Natural killer cell treated with Interleukin-12 subunit alpha and Interleukin-12 subunit beta and Interleukin-15 and Interleukin-18, amount 100 ng/mL, for 72 hours (primary cell): ENCODE measurements at regions not wholly inside any gene's neighbourhood (a gene's known extent, or its start where the extent isn't known, plus 50 kb on each side); places are given as distances from the start of the nearest gene placed in this dataset.
"Not testable (repeated sequence)": the region's sequence is repeated elsewhere in the genome, so short reads cannot be mapped to it uniquely, and the experiment has no call there.

Experiments used
- ATAC-seq, 2 donors: fragments of 150-1000 bp; cut with Tn5 transposase in 1 of 2; sonication (Bioruptor Pico), chemical (Tn5 transposase) in 1 of 2; 2 replicates each; pipeline ENCODE4 v1.10.0; 2021
- DNase-seq: peaks from one replicate; pipeline ENCODE4 v3.0.0; 2022; ENCODE audit warnings: low spot score
- H3K27ac Mint-ChIP-seq, 2 donors: 1 replicate in 1 of 2; 2 replicates in 1 of 2; pipeline ENCODE4 v1.8.0; 2022; ENCODE audit warnings: mixed read lengths in 2 of 2, mild to moderate bottlenecking in 1 of 2, moderate library complexity in 1 of 2
- H3K27me3 Mint-ChIP-seq, 2 donors: 1 replicate in 1 of 2; 2 replicates in 1 of 2; pipeline ENCODE4 v1.8.0; 2022; ENCODE audit warnings: mixed read lengths in 2 of 2
- H3K36me3 Mint-ChIP-seq: one replicate; pipeline ENCODE4 v1.8.0; 2022; ENCODE audit warnings: mixed read lengths
- H3K4me1 Mint-ChIP-seq, 2 donors: 1 replicate in 1 of 2; 2 replicates in 1 of 2; pipeline ENCODE4 v1.8.0; 2022; ENCODE audit warnings: low read depth in 2 of 2, mixed read lengths in 2 of 2, mild to moderate bottlenecking in 1 of 2
- H3K4me3 Mint-ChIP-seq: one replicate; pipeline ENCODE4 v1.8.0; 2022; ENCODE audit warnings: mixed read lengths
- H3K9me3 Mint-ChIP-seq: 2 replicates; pipeline ENCODE4 v1.8.0; 2022; ENCODE audit warnings: mixed read lengths

DNA sequence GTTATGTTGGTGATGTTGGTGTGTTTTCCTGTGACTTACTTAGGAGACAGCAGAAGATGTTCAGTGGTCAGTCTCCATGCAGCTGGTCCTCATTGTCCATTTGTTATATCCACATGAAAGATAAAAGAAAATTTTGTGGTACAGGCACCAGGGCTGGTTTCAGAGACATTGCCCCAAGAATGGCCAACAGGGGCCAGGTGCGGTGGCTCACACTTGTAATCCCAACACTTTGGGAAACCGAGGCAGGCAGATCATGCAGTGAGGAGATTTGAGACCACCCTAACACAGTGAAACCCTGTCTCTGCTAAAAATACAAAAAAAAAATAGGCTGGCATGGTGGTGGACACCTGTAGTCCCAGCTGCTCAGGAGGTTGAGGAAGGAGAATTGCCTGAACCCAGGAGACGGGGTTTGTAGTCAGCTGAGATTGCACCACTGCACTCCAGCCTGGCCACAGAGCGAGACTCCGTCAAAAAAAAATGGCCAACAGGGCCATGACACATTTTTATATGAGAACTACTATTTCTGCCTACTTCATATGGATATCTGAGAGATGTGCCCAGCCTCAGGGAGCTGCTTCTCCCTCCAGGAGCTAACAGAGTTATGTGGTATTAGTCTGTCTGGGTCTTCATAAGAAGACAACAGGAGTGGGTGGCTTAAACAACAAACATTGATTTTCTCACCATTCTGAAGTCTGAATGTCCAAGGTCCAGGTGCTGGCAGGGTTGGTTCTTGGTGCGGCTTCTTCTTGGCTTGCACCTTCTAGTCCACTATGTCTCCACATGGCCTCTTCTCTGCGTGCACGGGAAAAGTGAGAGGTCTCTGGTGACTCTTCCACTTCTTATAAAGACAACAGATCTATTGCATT, 821.7 kb downstream of the TMEM121 start:
- no peaks in the 10 kb centered on the region for H3K36me3 Mint-ChIP-seq
- H3K4me3 Mint-ChIP-seq: no peak overlapping the region
- peaks cover 0 to 5% of the 10 kb centered on the region in 2 donors for H3K4me1 Mint-ChIP-seq
- no peak for ATAC-seq
- no peak for DNase-seq
- H3K27ac Mint-ChIP-seq: no peak overlapping the region
- H3K27me3 Mint-ChIP-seq: peaks cover 10 to 22% of the 10 kb centered on the region in 2 donors
- H3K9me3 Mint-ChIP-seq: no peaks in the 10 kb centered on the region

DNA sequence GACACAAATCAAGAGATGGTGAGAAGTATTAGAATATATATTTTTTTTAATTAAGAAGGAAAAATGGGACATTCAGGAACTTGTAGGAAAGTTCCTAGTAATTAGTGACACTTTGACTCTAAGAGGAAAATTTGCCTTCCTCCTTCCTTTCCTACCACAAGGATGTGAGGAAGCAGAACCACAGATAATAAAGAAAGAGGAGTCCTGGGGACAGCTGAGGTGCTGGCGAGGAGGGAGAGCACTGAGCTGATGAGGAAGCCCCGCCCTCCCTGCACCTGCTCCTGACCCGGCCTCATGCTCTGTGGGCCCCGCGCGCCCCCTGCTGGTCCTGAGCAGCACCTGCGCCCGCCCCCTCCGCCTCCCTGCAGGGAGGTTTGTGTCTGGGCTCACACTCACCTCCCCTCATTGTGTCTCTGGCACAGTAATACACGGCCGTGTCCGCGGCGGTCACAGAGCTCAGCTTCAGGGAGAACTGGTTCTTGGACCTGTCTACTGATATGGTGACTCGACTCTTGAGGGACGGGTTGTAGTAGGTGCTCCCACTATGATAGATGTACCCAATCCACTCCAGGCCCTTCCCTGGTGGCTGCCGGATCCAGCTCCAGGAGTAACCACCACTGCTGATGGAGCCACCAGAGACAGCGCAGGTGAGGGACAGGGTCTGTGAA, 822.6 kb downstream of the TMEM121 start:
- DNase-seq (peak; percentile 79), ATAC-seq (peak in 1 of 2 donors; percentile 56)
- not testable (repeated sequence) for H3K4me3 Mint-ChIP-seq, H3K27ac Mint-ChIP-seq, H3K36me3 Mint-ChIP-seq, H3K4me1 Mint-ChIP-seq, H3K9me3 Mint-ChIP-seq
- H3K27me3 Mint-ChIP-seq: peaks cover 10 to 22% of the 10 kb centered on the region in 2 donors

DNA sequence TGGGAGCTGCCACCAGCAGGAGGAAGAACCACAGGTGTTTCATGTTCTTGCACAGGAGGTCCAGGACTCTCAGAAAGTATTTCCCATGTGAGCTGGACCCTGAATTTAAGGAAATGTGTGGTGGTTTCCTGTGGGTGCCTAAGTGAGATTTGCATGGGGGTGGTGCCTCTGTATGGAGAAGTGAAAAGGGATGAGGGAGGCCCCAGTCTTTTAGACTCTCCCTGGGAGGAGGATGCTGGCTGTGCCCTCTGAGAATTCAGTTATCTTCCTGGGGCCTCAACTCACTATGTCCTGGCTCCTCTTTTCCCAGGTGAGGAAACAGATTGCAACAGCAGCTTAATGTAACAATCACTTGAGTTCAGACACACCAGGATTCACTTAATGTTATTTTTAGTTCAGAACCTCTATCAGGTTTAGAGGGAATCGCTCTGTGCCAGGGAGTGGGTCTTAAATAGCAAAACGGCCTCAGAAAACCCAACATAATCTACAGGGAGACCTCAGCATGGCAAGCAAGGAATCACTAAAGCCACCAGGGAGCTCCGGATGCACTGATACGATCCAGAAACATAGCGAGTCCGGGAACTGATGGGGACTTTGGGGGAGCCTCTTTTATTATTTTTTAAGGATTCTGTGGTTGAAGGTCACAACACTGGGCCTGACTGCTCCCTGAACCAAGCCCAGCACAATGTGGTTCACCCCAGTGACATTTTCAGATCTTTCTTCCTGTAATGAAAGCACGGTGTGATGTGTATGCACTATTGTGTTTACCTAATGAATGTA, 823.5 kb downstream of the TMEM121 start:
- H3K9me3 Mint-ChIP-seq, H3K4me3 Mint-ChIP-seq, ATAC-seq, H3K4me1 Mint-ChIP-seq, DNase-seq, H3K27ac Mint-ChIP-seq, H3K36me3 Mint-ChIP-seq: not testable (repeated sequence)
- H3K27me3 Mint-ChIP-seq: peaks cover 10 to 26% of the 10 kb centered on the region in 2 donors

DNA sequence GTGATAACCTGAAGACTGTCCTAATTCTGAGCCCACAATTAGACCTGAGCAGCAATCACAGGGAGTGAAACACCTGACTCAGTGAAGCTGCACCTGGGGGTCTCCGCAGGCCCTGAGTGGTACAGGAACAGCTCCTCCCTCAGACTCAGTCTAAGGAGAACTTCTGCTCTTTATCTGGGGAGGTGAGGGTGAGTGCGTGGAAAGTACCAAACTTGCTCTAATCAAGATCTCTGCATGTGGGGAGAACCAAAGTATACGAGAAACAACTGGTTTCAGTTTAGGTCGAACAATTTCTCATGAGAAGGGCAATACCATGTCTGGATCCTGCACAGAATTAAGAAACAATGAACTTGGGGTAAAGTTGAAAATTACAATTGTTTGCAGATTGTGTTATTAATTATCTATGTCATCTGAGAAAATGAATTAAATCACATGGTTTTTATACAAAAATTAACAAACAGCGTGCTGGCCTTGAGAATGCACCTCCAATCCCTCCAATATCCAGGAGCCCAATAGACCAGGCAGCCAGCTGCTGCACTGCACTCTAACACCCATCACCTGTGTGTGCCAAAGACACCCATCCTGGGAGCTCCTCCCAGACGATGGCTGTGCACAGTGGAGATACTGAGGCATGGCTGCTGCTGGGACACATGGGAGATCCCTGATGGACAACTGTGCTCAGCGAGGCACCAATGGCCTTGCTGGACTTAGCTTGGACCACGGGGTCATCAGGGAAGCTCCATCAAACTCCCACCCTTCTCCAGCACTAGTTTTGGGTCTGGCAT, 828.8 kb downstream of the TMEM121 start:
- H3K36me3 Mint-ChIP-seq, H3K4me3 Mint-ChIP-seq, H3K9me3 Mint-ChIP-seq, ATAC-seq, H3K4me1 Mint-ChIP-seq, DNase-seq, H3K27ac Mint-ChIP-seq: not testable (repeated sequence)
- peaks cover 0 to 25% of the 10 kb centered on the region in 2 donors for H3K27me3 Mint-ChIP-seq

DNA sequence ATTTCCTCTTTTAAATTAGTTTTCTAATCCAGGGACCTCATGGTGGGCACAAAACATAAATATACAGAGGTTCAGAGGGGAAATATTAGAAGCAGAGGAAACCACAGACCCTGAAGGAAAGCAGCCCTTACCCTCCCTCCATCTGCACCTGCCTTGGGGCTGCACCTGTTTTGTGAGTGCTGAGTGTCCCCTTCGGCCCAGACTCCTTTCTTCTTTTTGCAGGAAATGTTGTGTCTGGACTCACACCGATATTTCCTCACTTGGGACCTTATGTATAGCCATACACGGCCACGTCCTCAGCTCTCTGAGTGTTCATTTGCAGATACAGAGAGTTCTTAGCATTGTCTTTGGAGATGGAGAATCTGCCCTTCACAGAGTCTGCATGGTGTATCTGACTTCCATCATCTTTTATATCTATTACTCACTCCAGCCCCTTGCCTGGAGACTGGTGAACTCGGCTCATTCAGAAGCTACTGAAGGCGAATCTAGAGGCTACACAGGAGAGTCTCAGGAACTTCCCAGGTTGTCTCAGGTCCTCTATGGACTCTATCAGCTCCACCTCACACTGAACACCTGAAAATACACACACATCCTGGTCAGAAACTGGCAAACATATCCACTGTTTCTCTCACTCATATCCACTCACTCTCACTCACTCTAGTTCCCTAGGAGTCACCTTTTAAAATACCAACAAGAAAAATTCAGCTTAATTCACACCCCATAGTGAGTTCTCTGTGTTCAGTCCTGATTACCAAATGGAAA, 829.7 kb downstream of the TMEM121 start:
- not testable (repeated sequence) for H3K4me1 Mint-ChIP-seq, H3K4me3 Mint-ChIP-seq, DNase-seq, H3K27ac Mint-ChIP-seq, H3K9me3 Mint-ChIP-seq, H3K36me3 Mint-ChIP-seq
- peak in 1 of 2 donors; percentile 43 for ATAC-seq
- H3K27me3 Mint-ChIP-seq: peaks cover 3 to 24% of the 10 kb centered on the region in 2 donors

DNA sequence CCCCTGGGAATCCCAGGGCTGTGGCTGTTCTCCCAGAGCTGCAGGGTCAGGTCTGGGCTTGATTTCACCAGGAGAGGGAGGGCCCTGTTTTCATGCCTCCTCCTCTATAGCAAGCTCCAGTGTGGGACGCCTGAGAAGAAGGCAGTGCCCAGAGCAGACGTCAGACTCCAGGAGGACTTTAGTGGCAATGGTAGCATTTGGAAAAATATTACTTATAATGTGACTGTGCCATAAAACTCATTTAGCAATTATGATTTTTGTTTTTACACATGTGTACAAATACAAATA, 830.2 kb downstream of the TMEM121 start:
- H3K27me3 Mint-ChIP-seq: peaks cover 6 to 23% of the 10 kb centered on the region in 2 donors
- not testable (repeated sequence) for DNase-seq, H3K36me3 Mint-ChIP-seq, H3K4me3 Mint-ChIP-seq, H3K9me3 Mint-ChIP-seq, H3K27ac Mint-ChIP-seq, H3K4me1 Mint-ChIP-seq
- peak in 1 of 2 donors; percentile 64 for ATAC-seq

DNA sequence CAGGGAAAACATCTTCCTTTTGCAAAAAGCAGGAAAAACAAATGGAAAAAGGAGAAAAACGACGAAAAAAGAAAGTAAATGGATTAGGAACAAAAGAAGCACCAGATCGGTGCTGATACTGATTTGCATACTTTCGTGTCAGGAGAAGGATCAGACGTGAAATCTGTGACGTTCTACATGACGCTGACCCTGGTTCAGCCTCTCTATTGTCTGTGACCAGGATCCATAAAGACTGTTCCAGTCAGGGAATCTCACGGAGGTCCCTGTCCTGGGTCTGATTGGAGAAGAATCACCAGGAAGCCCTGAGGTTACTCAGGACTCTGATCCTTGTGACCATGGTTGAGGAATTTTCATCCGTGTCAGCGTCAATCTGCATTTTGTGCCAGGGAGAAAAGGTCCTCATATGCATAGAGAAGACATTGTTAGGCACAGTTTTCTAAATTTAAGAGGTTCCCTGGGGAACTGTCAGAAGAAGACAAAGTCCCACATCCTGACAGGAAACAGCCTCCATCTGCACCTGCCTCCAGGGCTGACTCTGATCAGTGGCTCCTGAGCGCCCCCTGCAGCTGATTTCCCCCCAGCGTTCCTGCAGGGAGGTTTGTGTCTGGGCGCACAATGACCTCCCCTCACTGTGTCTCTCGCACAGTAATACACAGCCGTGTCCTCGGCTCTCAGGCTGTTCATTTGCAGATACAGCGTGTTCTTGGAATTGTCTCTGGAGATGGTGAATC, 832.9 kb downstream of the TMEM121 start:
- peaks cover 6 to 22% of the 10 kb centered on the region in 2 donors for H3K27me3 Mint-ChIP-seq
- H3K27ac Mint-ChIP-seq, ATAC-seq, H3K4me1 Mint-ChIP-seq, H3K36me3 Mint-ChIP-seq, H3K9me3 Mint-ChIP-seq, DNase-seq, H3K4me3 Mint-ChIP-seq: not testable (repeated sequence)

DNA sequence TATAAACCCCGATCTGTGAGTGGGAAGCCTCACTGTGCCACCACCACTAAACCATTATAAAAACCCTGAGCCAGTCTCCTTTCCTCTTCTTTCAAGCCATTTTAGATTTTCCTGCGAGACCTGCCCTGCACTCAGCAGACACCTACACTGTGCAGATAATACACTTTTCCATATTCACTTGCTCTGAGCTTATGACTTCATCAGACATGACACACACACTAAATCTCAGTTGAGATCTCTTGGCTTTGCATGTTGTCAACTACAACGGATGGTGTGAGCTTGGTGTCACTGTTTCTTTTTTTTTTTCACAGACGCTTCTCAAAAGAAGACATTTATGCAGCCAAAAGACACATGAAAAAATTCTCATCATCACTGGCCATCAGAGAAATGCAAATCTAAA, 839.0 kb downstream of the TMEM121 start:
- H3K27me3 Mint-ChIP-seq: peaks cover 16 to 32% of the 10 kb centered on the region in 2 donors

DNA sequence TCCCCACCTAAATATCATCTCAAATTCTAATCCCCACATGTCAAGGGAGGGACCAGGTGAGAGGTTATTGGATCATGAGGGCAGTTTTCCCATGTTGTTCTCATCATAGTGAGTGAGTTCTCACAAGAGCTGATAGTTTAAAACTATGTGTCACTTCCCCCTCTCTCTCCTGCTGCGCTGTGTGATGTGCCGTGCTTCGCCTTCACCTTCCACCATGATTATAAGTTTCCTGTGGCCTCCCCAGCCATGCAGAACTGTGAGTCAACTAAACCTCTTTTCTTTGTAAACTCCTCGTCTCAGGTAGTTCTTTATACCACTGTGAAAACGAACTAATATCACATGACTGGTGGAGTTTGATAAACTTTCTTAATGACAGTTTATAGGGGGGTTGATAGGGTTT, 839.5 kb downstream of the TMEM121 start:
- not testable (repeated sequence) for DNase-seq, H3K9me3 Mint-ChIP-seq, H3K36me3 Mint-ChIP-seq, H3K4me1 Mint-ChIP-seq, H3K4me3 Mint-ChIP-seq
- ATAC-seq: peak; percentile 71 to 73
- H3K27ac Mint-ChIP-seq: peak overlapping the region in 1 of 2 donors; percentile 36
- peaks cover 19 to 36% of the 10 kb centered on the region in 2 donors for H3K27me3 Mint-ChIP-seq

More for the DNA sequence above, 839.0 kb downstream of the TMEM121 start:
- not testable (repeated sequence) for H3K4me1 Mint-ChIP-seq, H3K4me3 Mint-ChIP-seq, H3K36me3 Mint-ChIP-seq, H3K9me3 Mint-ChIP-seq, DNase-seq
- peak overlapping the region in 1 of 2 donors; percentile 58 for H3K27ac Mint-ChIP-seq
- ATAC-seq: peak in 1 of 2 donors; percentile 25

DNA sequence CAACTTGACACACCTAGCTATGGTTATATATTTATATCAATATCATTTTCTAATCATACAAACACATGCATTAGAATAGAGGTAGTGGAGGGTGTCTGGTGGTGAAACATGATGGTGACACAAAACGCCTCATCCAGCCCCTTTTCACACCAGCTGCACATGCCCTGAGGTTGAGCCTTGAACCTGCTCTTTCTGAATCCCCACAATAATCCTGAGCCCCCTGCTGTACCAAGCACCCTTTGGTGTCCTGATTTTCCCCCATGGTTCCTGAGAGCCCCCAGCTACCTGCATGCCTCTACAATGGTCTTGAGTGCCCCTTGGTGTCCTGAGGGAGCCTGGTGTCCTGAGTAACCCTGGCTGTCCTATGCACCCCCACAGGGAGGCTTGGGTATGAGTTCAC, 840.6 kb downstream of the TMEM121 start:
- not testable (repeated sequence) for H3K4me1 Mint-ChIP-seq, H3K9me3 Mint-ChIP-seq, ATAC-seq, H3K36me3 Mint-ChIP-seq, DNase-seq, H3K27ac Mint-ChIP-seq, H3K4me3 Mint-ChIP-seq
- H3K27me3 Mint-ChIP-seq: peaks cover 26 to 41% of the 10 kb centered on the region in 2 donors

DNA sequence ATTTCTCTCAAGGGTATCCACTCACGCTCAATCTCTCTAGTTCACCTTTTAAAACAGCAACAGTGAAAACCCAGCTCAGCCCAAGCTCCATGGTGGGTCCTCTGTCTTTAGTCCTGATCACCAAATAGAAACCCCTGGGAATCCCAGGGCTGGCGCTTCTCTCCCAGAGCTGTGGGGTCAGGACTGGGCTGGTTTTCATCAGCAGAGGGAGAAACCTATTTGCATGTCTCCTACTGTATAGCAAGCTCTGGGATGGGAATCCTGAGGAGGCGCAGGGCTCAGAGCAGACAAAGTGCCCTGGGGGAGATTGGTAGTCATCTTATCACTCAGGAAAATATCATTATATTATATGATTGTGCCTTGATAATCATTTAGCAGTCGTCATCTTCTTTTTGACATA, 843.1 kb downstream of the TMEM121 start:
- not testable (repeated sequence) for H3K36me3 Mint-ChIP-seq

More for the DNA sequence above, 843.1 kb downstream of the TMEM121 start:
- DNase-seq, H3K9me3 Mint-ChIP-seq, H3K4me3 Mint-ChIP-seq, ATAC-seq: not testable (repeated sequence)
- Mint-ChIP-seq H3K27me3 (peaks cover 26 to 54% of the 10 kb centered on the region in 2 donors), H3K4me1 (peaks cover 26 to 28% of the 10 kb centered on the region in 2 donors), H3K27ac (peak overlapping the region in 1 of 2 donors; percentile 56)
